K562 (cell line): ENCODE measurements at regions not wholly inside any gene's neighbourhood (a gene's known extent, or its start where the extent isn't known, plus 50 kb on each side); places are given as distances from the start of the nearest gene placed in this dataset.

Experiments
- BACH1 ChIP-seq: fragments of 200-800 bp; sonication (Bioruptor generic); IDR thresholded peaks from 2 replicates; pipeline ENCODE4 v1.6.1; 2016; ENCODE audit warnings: missing genetic modification characterization, missing compliant biosample characterization
- SMARCA4 ChIP-seq: fragments of 450-650 bp; IDR thresholded peaks from 2 replicates; pipeline ENCODE4 v1.6.1; 2016
- SNRNP70 ChIP-seq: fragments of 200-400 bp; formaldehyde crosslinking; optimal IDR thresholded peaks from 2 replicates; pipeline ENCODE3; 2017; ENCODE audit warnings: low read depth, low read length
- SRSF9 ChIP-seq: fragments of 200-400 bp; formaldehyde crosslinking; IDR thresholded peaks from 2 replicates; pipeline ENCODE4 v1.6.1; 2017; ENCODE audit warnings: low read depth, low read length, borderline replicate concordance
- TCFL5 ChIP-seq: fragments of 250-450 bp; sonication (Bioruptor Pico); conservative IDR thresholded peaks from 2 replicates; pipeline ENCODE4 v1.6.1; 2021; ENCODE audit warnings: mild to moderate bottlenecking, moderate library complexity, matching md5 sums
- ZNF592 ChIP-seq: fragments of 450-650 bp; IDR thresholded peaks from 2 replicates; pipeline ENCODE4 v1.6.1; 2017; ENCODE audit warnings: antibody characterized with exemption, mild to moderate bottlenecking
- TF ChIP-seq, protein P1 (sequence below): sonication (generic); formaldehyde crosslinking; IDR thresholded peaks from 2 replicates; pipeline ENCODE4 v1.8.0; 2022; ENCODE audit warnings: missing genetic modification reagents, mild to moderate bottlenecking, moderate library complexity, borderline replicate concordance
- TF ChIP-seq, protein P2 (sequence below): fragments of 450-650 bp; formaldehyde crosslinking; IDR thresholded peaks from 2 replicates; pipeline ENCODE4 v1.4.0; 2020; ENCODE audit warnings: mild to moderate bottlenecking, mixed read lengths
- TF ChIP-seq, protein P3 (sequence below): fragments of 450-650 bp; IDR thresholded peaks from 2 replicates; pipeline ENCODE4 v1.6.1; 2016; ENCODE audit warnings: mild to moderate bottlenecking

DNA sequence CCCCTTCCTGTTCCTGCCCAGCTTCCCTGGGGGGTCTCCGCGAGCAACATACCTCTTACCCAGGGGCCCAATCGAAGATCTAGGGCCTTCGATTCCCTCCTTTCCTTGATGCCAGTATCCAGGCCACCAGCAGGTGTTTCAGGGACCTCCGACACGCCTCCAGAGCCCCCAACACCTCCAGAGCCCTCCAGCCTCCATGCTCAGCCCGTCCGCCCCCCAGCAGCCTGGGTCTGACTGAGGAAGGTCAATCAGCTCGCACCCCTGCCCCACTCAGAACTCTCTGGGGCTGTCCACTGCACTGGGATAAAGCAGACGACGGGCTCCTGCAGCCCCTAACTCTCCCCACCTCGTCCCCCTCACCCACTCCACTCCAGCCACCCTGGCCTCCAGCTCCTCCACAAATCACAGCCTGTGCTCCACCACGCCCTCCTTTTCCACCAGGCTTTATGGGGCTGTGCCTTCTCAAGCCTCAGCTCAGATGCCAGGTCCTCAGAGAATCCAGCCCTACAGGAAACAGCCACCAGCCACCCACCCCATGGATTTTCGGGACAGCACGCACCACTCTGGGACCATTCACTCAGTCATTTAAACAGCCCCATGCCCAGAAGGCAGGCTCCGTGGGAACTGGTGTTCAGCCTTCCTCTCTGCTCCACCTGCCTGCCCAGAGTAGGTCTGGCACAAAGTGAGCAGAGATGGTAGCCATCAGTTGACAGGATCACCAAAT lies 247.1 kb downstream of the RBFOX3 start (continued):
- TF ChIP-seq ZNF592 (no peak), BACH1 (tag) (no peak), SRSF9 (no peak), SNRNP70 (no peak), SMARCA4 (no peak), TCFL5 (no peak)
- TF ChIP-seq, protein P1, sequence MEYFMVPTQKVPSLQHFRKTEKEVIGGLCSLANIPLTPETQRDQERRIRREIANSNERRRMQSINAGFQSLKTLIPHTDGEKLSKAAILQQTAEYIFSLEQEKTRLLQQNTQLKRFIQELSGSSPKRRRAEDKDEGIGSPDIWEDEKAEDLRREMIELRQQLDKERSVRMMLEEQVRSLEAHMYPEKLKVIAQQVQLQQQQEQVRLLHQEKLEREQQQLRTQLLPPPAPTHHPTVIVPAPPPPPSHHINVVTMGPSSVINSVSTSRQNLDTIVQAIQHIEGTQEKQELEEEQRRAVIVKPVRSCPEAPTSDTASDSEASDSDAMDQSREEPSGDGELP (CRISPR knock-in tag) = no peak
- TF ChIP-seq, protein P2, sequence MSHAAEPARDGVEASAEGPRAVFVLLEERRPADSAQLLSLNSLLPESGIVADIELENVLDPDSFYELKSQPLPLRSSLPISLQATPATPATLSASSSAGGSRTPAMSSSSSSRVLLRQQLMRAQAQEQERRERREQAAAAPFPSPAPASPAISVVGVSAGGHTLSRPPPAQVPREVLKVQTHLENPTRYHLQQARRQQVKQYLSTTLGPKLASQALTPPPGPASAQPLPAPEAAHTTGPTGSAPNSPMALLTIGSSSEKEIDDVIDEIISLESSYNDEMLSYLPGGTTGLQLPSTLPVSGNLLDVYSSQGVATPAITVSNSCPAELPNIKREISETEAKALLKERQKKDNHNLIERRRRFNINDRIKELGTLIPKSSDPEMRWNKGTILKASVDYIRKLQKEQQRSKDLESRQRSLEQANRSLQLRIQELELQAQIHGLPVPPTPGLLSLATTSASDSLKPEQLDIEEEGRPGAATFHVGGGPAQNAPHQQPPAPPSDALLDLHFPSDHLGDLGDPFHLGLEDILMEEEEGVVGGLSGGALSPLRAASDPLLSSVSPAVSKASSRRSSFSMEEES (CRISPR knock-in tag) = no peak
- TF ChIP-seq, protein P3, sequence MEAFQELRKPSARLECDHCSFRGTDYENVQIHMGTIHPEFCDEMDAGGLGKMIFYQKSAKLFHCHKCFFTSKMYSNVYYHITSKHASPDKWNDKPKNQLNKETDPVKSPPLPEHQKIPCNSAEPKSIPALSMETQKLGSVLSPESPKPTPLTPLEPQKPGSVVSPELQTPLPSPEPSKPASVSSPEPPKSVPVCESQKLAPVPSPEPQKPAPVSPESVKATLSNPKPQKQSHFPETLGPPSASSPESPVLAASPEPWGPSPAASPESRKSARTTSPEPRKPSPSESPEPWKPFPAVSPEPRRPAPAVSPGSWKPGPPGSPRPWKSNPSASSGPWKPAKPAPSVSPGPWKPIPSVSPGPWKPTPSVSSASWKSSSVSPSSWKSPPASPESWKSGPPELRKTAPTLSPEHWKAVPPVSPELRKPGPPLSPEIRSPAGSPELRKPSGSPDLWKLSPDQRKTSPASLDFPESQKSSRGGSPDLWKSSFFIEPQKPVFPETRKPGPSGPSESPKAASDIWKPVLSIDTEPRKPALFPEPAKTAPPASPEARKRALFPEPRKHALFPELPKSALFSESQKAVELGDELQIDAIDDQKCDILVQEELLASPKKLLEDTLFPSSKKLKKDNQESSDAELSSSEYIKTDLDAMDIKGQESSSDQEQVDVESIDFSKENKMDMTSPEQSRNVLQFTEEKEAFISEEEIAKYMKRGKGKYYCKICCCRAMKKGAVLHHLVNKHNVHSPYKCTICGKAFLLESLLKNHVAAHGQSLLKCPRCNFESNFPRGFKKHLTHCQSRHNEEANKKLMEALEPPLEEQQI = no peak
